ENCODE measurements at regions not wholly inside any gene's neighbourhood (a gene's known extent, or its start where the extent isn't known, plus 50 kb on each side); places are given as distances from the start of the nearest gene placed in this dataset.

DNA sequence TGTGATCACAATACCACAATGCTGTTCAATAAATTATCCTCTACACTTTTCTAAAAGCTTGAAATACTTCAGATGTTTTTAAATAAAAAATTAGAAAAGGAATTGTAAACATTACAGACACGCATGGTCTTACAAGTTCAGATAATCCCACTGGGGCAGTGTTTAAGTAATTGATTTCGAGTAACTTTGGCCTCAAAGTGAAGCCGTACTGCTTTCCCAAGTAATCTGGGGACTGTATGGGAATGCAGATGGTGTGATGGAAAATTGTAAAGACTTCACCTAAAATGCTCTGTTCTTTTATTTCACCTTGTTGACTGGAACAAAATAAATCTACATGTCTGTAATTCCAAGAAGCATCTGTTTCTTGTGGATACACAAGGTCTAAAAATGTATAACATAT is 401.7 kb upstream of the LYPLAL1 start:
- TF ChIP-seq RAD21 (IDR thresholded peaks at IDR 0.05; ENCODE audit: insufficient read depth, low read depth, low read length) (no peak), POLR2A (IDR thresholded peaks at IDR 0.05; ENCODE audit: low read depth, low read length) (no peak), NRF1 (conservative IDR thresholded peaks at IDR 0.05; ENCODE audit: low read depth, low read length) (no peak), ATF7 (IDR thresholded peaks at IDR 0.05; ENCODE audit: low read depth) (no peak), RFX5 (IDR thresholded peaks at IDR 0.05; ENCODE audit: low read depth, low read length) (no peak), FOXM1 (IDR thresholded peaks at IDR 0.05; ENCODE audit: low read depth, low read length) (no peak), CHD2 (IDR thresholded peaks at IDR 0.05; ENCODE audit: borderline replicate concordance, low read depth, low read length) (no peak), POLR2AphosphoS5 (IDR thresholded peaks at IDR 0.05; ENCODE audit: low read length) (no peak), ZNF274 (IDR thresholded peaks at IDR 0.05; ENCODE audit: insufficient read depth, insufficient read length) (no peak), HDAC2 (IDR thresholded peaks at IDR 0.05) (no peak)
- TF ChIP-seq, protein P1, sequence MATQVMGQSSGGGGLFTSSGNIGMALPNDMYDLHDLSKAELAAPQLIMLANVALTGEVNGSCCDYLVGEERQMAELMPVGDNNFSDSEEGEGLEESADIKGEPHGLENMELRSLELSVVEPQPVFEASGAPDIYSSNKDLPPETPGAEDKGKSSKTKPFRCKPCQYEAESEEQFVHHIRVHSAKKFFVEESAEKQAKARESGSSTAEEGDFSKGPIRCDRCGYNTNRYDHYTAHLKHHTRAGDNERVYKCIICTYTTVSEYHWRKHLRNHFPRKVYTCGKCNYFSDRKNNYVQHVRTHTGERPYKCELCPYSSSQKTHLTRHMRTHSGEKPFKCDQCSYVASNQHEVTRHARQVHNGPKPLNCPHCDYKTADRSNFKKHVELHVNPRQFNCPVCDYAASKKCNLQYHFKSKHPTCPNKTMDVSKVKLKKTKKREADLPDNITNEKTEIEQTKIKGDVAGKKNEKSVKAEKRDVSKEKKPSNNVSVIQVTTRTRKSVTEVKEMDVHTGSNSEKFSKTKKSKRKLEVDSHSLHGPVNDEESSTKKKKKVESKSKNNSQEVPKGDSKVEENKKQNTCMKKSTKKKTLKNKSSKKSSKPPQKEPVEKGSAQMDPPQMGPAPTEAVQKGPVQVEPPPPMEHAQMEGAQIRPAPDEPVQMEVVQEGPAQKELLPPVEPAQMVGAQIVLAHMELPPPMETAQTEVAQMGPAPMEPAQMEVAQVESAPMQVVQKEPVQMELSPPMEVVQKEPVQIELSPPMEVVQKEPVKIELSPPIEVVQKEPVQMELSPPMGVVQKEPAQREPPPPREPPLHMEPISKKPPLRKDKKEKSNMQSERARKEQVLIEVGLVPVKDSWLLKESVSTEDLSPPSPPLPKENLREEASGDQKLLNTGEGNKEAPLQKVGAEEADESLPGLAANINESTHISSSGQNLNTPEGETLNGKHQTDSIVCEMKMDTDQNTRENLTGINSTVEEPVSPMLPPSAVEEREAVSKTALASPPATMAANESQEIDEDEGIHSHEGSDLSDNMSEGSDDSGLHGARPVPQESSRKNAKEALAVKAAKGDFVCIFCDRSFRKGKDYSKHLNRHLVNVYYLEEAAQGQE (IDR thresholded peaks at IDR 0.05; ENCODE audit: low read depth, low read length): no peak
- TF ChIP-seq, protein P2, sequence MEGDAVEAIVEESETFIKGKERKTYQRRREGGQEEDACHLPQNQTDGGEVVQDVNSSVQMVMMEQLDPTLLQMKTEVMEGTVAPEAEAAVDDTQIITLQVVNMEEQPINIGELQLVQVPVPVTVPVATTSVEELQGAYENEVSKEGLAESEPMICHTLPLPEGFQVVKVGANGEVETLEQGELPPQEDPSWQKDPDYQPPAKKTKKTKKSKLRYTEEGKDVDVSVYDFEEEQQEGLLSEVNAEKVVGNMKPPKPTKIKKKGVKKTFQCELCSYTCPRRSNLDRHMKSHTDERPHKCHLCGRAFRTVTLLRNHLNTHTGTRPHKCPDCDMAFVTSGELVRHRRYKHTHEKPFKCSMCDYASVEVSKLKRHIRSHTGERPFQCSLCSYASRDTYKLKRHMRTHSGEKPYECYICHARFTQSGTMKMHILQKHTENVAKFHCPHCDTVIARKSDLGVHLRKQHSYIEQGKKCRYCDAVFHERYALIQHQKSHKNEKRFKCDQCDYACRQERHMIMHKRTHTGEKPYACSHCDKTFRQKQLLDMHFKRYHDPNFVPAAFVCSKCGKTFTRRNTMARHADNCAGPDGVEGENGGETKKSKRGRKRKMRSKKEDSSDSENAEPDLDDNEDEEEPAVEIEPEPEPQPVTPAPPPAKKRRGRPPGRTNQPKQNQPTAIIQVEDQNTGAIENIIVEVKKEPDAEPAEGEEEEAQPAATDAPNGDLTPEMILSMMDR (IDR thresholded peaks at IDR 0.05 in 2 of 3, conservative IDR thresholded peaks at IDR 0.05 in 1 of 3; ENCODE audit: control insufficient read depth in 2 of 3, extremely low read depth in 1 of 3, insufficient read depth in 1 of 3, low read depth in 3 of 3, low read length in 3 of 3): no peak
- TF ChIP-seq, protein P3, sequence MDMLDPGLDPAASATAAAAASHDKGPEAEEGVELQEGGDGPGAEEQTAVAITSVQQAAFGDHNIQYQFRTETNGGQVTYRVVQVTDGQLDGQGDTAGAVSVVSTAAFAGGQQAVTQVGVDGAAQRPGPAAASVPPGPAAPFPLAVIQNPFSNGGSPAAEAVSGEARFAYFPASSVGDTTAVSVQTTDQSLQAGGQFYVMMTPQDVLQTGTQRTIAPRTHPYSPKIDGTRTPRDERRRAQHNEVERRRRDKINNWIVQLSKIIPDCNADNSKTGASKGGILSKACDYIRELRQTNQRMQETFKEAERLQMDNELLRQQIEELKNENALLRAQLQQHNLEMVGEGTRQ (IDR thresholded peaks at IDR 0.05; ENCODE audit: borderline replicate concordance, low read depth, low read length): no peak

Measured in GM12878 (cell line).